NT2/D1 (cell line): ENCODE measurements at regions not wholly inside any gene's neighbourhood (a gene's known extent, or its start where the extent isn't known, plus 50 kb on each side); places are given as distances from the start of the nearest gene placed in this dataset.

ENCODE experiments used
- SUZ12 ChIP-seq: IDR thresholded peaks from 2 replicates; pipeline ENCODE4 v1.6.1; 2011; ENCODE audit not compliant: insufficient read length, insufficient read depth; ENCODE audit errors: extremely low read depth
- YY1 ChIP-seq: IDR thresholded peaks from 2 replicates; pipeline ENCODE4 v1.6.1; 2011; ENCODE audit not compliant: insufficient read length, insufficient read depth
- ZNF274 ChIP-seq: IDR thresholded peaks from 2 replicates; pipeline ENCODE4 v1.6.1; 2011; ENCODE audit warnings: mild to moderate bottlenecking, low read depth, low read length

GRCh38 chr4:121216461-121216860, 52.3 kb upstream of the TNIP3 start:
- TF ChIP-seq YY1 (no peak), ZNF274 (no peak), SUZ12 (no peak)
